ENCODE measurements at regions not wholly inside any gene's neighbourhood (a gene's known extent, or its start where the extent isn't known, plus 50 kb on each side); places are given as distances from the start of the nearest gene placed in this dataset.
"Not testable (repeated sequence)": the region's sequence is repeated elsewhere in the genome, so short reads cannot be mapped to it uniquely, and the experiment has no call there.

GRCh38 chr5:53291528-53291927 is 182.0 kb upstream of the MOCS2 start:
- no peaks in the 10 kb centered on the region for H3K27me3 Mint-ChIP-seq (ENCODE audit: low read depth)
- H3K4me1 Mint-ChIP-seq, result no peaks in the 10 kb centered on the region
- peaks cover 20% of the 10 kb centered on the region for H3K9me3 Mint-ChIP-seq
- H3K27ac Mint-ChIP-seq, result no peak overlapping the region
- no peak overlapping the region for H3K4me3 Mint-ChIP-seq
- H3K36me3 Mint-ChIP-seq (ENCODE audit: low read depth), result no peaks in the 10 kb centered on the region
- no peak for TF ChIP-seq CTCF (IDR thresholded peaks at IDR 0.05; ENCODE audit: unreplicated experiment in 3 of 3)

GRCh38 chr5:53298841-53299240 is 181.6 kb upstream of the FST start:
- no peak overlapping the region for H3K4me3 Mint-ChIP-seq
- H3K27me3 Mint-ChIP-seq (ENCODE audit: low read depth), result no peaks in the 10 kb centered on the region
- no peaks in the 10 kb centered on the region for H3K36me3 Mint-ChIP-seq (ENCODE audit: low read depth)
- H3K9me3 Mint-ChIP-seq, result no peaks in the 10 kb centered on the region
- TF ChIP-seq CTCF (IDR thresholded peaks at IDR 0.05; ENCODE audit: unreplicated experiment in 3 of 3), result no peak
- H3K4me1 Mint-ChIP-seq, result no peaks in the 10 kb centered on the region
- H3K27ac Mint-ChIP-seq, result no peak overlapping the region

- H3K36me3 Mint-ChIP-seq (ENCODE audit: low read depth), result no peaks in the 10 kb centered on the region
- peaks cover 15% of the 10 kb centered on the region for H3K9me3 Mint-ChIP-seq
- peaks cover 3% of the 10 kb centered on the region for H3K27me3 Mint-ChIP-seq (ENCODE audit: low read depth)
- no peaks in the 10 kb centered on the region for H3K4me1 Mint-ChIP-seq
- TF ChIP-seq CTCF (IDR thresholded peaks at IDR 0.05; ENCODE audit: unreplicated experiment in 3 of 3), result no peak
- no peak overlapping the region for H3K27ac Mint-ChIP-seq
- H3K4me3 Mint-ChIP-seq, result no peak overlapping the region
These were observed 177.9 kb upstream of the FST start for GRCh38 chr5:53302529-53302928.

- no peak for TF ChIP-seq CTCF (IDR thresholded peaks at IDR 0.05; ENCODE audit: unreplicated experiment in 3 of 3)
- Mint-ChIP-seq H3K4me3 (no peak overlapping the region), H3K9me3 (peaks cover 17% of the 10 kb centered on the region), H3K36me3 (ENCODE audit: low read depth) (no peaks in the 10 kb centered on the region), H3K27me3 (ENCODE audit: low read depth) (peaks cover 3% of the 10 kb centered on the region), H3K4me1 (no peaks in the 10 kb centered on the region), H3K27ac (no peak overlapping the region)
These were observed 177.3 kb upstream of the FST start for GRCh38 chr5:53303105-53303504.

GRCh38 chr5:53305316-53305715 is 175.1 kb upstream of the FST start:
- not testable (repeated sequence) for H3K27me3 Mint-ChIP-seq (ENCODE audit: low read depth); H3K27ac Mint-ChIP-seq; H3K4me1 Mint-ChIP-seq; H3K36me3 Mint-ChIP-seq (ENCODE audit: low read depth); H3K4me3 Mint-ChIP-seq
- peaks cover 28% of the 10 kb centered on the region for H3K9me3 Mint-ChIP-seq

GRCh38 chr5:53309653-53310052 is 170.8 kb upstream of the FST start:
- H3K4me1 Mint-ChIP-seq, result peaks cover 8% of the 10 kb centered on the region
- peaks cover 28% of the 10 kb centered on the region for H3K9me3 Mint-ChIP-seq
- TF ChIP-seq CTCF (IDR thresholded peaks at IDR 0.05; ENCODE audit: unreplicated experiment in 3 of 3), result no peak
- H3K36me3 Mint-ChIP-seq (ENCODE audit: low read depth), result no peaks in the 10 kb centered on the region
- H3K27me3 Mint-ChIP-seq (ENCODE audit: low read depth), result peaks cover 3% of the 10 kb centered on the region
- no peak overlapping the region for H3K4me3 Mint-ChIP-seq
- no peak overlapping the region for H3K27ac Mint-ChIP-seq

All from nephron (organoid).